ENCODE measurements at regions not wholly inside any gene's neighbourhood (a gene's known extent, or its start where the extent isn't known, plus 50 kb on each side); places are given as distances from the start of the nearest gene placed in this dataset.

GRCh38 chr7:124412531-124412930, 353.1 kb downstream of the GPR37 start:
- H3K4me3 ChIP-seq (ENCODE audit: low read depth, low read length): no peak overlapping the region
- TF ChIP-seq MYC (IDR thresholded peaks at IDR 0.05; ENCODE audit: low read depth, low read length) (no peak), POLR2A (IDR thresholded peaks at IDR 0.05; ENCODE audit: extremely low read depth, insufficient read length) (no peak)
- TF ChIP-seq, protein P1, sequence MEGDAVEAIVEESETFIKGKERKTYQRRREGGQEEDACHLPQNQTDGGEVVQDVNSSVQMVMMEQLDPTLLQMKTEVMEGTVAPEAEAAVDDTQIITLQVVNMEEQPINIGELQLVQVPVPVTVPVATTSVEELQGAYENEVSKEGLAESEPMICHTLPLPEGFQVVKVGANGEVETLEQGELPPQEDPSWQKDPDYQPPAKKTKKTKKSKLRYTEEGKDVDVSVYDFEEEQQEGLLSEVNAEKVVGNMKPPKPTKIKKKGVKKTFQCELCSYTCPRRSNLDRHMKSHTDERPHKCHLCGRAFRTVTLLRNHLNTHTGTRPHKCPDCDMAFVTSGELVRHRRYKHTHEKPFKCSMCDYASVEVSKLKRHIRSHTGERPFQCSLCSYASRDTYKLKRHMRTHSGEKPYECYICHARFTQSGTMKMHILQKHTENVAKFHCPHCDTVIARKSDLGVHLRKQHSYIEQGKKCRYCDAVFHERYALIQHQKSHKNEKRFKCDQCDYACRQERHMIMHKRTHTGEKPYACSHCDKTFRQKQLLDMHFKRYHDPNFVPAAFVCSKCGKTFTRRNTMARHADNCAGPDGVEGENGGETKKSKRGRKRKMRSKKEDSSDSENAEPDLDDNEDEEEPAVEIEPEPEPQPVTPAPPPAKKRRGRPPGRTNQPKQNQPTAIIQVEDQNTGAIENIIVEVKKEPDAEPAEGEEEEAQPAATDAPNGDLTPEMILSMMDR (IDR thresholded peaks at IDR 0.05; ENCODE audit: low read depth, low read length): no peak
- TF ChIP-seq, protein P2, sequence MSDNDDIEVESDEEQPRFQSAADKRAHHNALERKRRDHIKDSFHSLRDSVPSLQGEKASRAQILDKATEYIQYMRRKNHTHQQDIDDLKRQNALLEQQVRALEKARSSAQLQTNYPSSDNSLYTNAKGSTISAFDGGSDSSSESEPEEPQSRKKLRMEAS (IDR thresholded peaks at IDR 0.05; ENCODE audit: low read depth, low read length): no peak
- DNase-seq (ENCODE audit: low read depth): no peak

GRCh38 chr7:124411796-124412195, 353.8 kb downstream of the GPR37 start:
- TF ChIP-seq, protein P2 (IDR thresholded peaks at IDR 0.05; ENCODE audit: low read depth, low read length): no peak
- TF ChIP-seq POLR2A (IDR thresholded peaks at IDR 0.05; ENCODE audit: extremely low read depth, insufficient read length) (no peak), MYC (IDR thresholded peaks at IDR 0.05; ENCODE audit: low read depth, low read length) (no peak)
- TF ChIP-seq, protein P1 (IDR thresholded peaks at IDR 0.05; ENCODE audit: low read depth, low read length): no peak
- no peak for DNase-seq (ENCODE audit: low read depth)
- H3K4me3 ChIP-seq (ENCODE audit: low read depth, low read length): no peak overlapping the region

DNA sequence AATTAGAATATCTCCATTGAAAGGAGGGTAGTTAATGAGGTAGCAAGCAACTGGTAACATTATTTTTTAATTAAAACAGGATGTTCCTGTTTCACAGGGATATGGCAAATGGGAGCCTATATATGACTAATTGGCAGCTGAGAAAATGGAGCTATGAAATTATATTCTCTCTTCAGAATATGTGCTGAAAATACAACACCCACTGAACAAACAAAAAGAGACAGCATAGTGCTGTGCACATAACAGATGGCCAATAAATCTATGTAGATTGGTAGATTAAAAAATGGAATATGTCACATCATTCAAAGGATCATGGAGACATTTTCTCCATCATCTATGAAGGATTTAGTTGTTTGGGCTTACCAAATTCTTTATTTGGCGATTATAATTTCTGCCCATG, 362.0 kb downstream of the GPR37 start:
- no peak overlapping the region for H3K4me3 ChIP-seq (ENCODE audit: low read depth, low read length)
- DNase-seq (ENCODE audit: low read depth): no peak
- TF ChIP-seq POLR2A (IDR thresholded peaks at IDR 0.05; ENCODE audit: extremely low read depth, insufficient read length): no peak
- TF ChIP-seq, protein P1 (IDR thresholded peaks at IDR 0.05; ENCODE audit: low read depth, low read length): no peak
- TF ChIP-seq, protein P2 (IDR thresholded peaks at IDR 0.05; ENCODE audit: low read depth, low read length): no peak
- TF ChIP-seq MYC (IDR thresholded peaks at IDR 0.05; ENCODE audit: low read depth, low read length): no peak

- TF ChIP-seq, protein P1 (IDR thresholded peaks at IDR 0.05; ENCODE audit: low read depth, low read length): no peak
- TF ChIP-seq POLR2A (IDR thresholded peaks at IDR 0.05; ENCODE audit: extremely low read depth, insufficient read length): no peak
- no peak for TF ChIP-seq MYC (IDR thresholded peaks at IDR 0.05; ENCODE audit: low read depth, low read length)
- TF ChIP-seq, protein P2 (IDR thresholded peaks at IDR 0.05; ENCODE audit: low read depth, low read length): no peak
- no peak overlapping the region for H3K4me3 ChIP-seq (ENCODE audit: low read depth, low read length)
These were observed 362.5 kb downstream of the GPR37 start for GRCh38 chr7:124403112-124403511.

DNA sequence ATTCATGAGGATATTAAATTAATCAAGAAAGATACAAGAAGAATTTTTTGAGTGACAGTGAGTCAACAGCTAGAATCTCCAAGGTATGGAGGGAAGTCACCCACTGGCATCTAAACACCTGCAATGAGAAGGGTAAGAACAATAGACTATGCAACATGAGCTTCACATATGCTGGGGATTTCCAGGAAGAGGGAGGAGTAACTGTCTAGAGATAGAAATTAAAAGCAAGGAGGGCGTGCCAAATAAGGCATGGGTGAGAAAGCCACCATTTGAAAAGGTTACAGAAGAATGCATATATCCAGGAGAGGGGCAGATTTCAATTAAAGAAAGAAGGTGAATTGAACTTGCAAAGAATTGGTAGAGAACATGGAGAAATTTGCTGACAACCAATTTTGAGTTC, 365.7 kb downstream of the GPR37 start:
- H3K4me3 ChIP-seq (ENCODE audit: low read depth, low read length): no peak overlapping the region
- TF ChIP-seq, protein P1 (IDR thresholded peaks at IDR 0.05; ENCODE audit: low read depth, low read length): no peak
- TF ChIP-seq POLR2A (IDR thresholded peaks at IDR 0.05; ENCODE audit: extremely low read depth, insufficient read length): no peak
- no peak for TF ChIP-seq MYC (IDR thresholded peaks at IDR 0.05; ENCODE audit: low read depth, low read length)
- TF ChIP-seq, protein P2 (IDR thresholded peaks at IDR 0.05; ENCODE audit: low read depth, low read length): no peak
- no peak for DNase-seq (ENCODE audit: low read depth)

More at GRCh38 chr7:124403112-124403511, 362.5 kb downstream of the GPR37 start:
- DNase-seq (ENCODE audit: low read depth): no peak

All from NB4 (cell line).